Esophagus muscularis mucosa (tissue), 4 donors: ENCODE measurements at regions not wholly inside any gene's neighbourhood (a gene's known extent, or its start where the extent isn't known, plus 50 kb on each side); places are given as distances from the start of the nearest gene placed in this dataset.

Experiments
- DNase-seq: peaks from one replicate; pipeline ENCODE4 v3.0.0-alpha.2; 2017; ENCODE audit errors: extremely low spot score
- H3K27ac ChIP-seq, 4 donors: fragments of 200-600 bp; sonication (generic); replicated peaks in 1 of 4; 1 replicate in 3 of 4; 2 replicates in 1 of 4; pipeline ENCODE4 v1.5.1; 2016 to 2019; ENCODE audit warnings: mild to moderate bottlenecking in 1 of 4
- H3K27me3 ChIP-seq, 4 donors: fragments of 200-600 bp; sonication (generic); one replicate each; pipeline versions ENCODE4 v1.5.1 to v1.6.0; 2016 to 2019
- H3K36me3 ChIP-seq, 4 donors: fragments of 200-600 bp; sonication (generic); one replicate each; pipeline ENCODE4 v1.5.1; 2016 to 2019
- H3K4me1 ChIP-seq, 4 donors: fragments of 200-600 bp; sonication (generic); one replicate each; pipeline ENCODE4 v1.5.1; 2016 to 2019
- H3K4me3 ChIP-seq, 4 donors: fragments of 200-600 bp; sonication (generic); 1 replicate in 2 of 4; 2 replicates in 2 of 4; pipeline ENCODE4 v1.5.1; 2016 to 2019; ENCODE audit warnings: mild to moderate bottlenecking in 4 of 4, moderate library complexity in 1 of 4
- H3K9me3 ChIP-seq, 4 donors: fragments of 200-600 bp; sonication (generic); 1 replicate in 3 of 4; 2 replicates in 1 of 4; pipeline ENCODE4 v1.5.1; 2016 to 2019
- CTCF ChIP-seq, 3 experiments: fragments of 200-600 bp in 2 of 3; fragments of 450-650 bp in 1 of 3; sonication (generic) in 2 of 3; IDR thresholded peaks; one replicate each; pipeline ENCODE4 v1.5.1; 2017 to 2019; ENCODE audit warnings: antibody characterized with exemption in 3 of 3, mild to moderate bottlenecking in 2 of 3, moderate library complexity in 1 of 3
- EP300 ChIP-seq: sonication (generic); formaldehyde crosslinking; IDR thresholded peaks from one replicate; pipeline ENCODE4 v1.6.1; 2017; ENCODE audit warnings: antibody characterized with exemption
- POLR2A ChIP-seq: fragments of 450-650 bp; IDR thresholded peaks from one replicate; pipeline ENCODE4 v1.6.1; 2017; ENCODE audit warnings: antibody characterized with exemption, moderate library complexity, mild to moderate bottlenecking, low read depth
- POLR2AphosphoS5 ChIP-seq, 2 donors: sonication (generic); formaldehyde crosslinking; IDR thresholded peaks; one replicate each; pipeline ENCODE4 v1.6.1; 2017; ENCODE audit warnings: antibody characterized with exemption in 2 of 2
- WGBS: methylation state at CpG from one replicate; pipeline ENCODE4 v1.1.5; 2018; 5-methylcytosine and 5-hydroxymethylcytosine counted together
- intact Hi-C: fragments of 100-400 bp; cut with DNase I; formaldehyde crosslinking; loops from one replicate; pipeline ENCODE4 v1.15.1; 2023

GRCh38 chr9:115790520-115790919 lies 363.1 kb upstream of the PAPPA start:
- Histone ChIP-seq H3K4me1 (no peaks in the 10 kb centered on the region), H3K27me3 (no peaks in the 10 kb centered on the region), H3K36me3 (no peaks in the 10 kb centered on the region), H3K4me3 (no peak overlapping the region), H3K9me3 (no peaks in the 10 kb centered on the region), H3K27ac (no peak overlapping the region)
- intact Hi-C loops: no loop called here
- WGBS: 78% methylated on average over 6 of the region's 6 CpGs
- no peak for TF ChIP-seq POLR2AphosphoS5 (IDR thresholded peaks at IDR 0.05)
- no peak for TF ChIP-seq EP300
- TF ChIP-seq POLR2A: no peak
- no peak for TF ChIP-seq CTCF (IDR thresholded peaks at IDR 0.05)
- DNase-seq: no peak

GRCh38 chr9:115794921-115795475 lies 358.6 kb upstream of the PAPPA start:
- H3K4me1 ChIP-seq: no peaks in the 10 kb centered on the region
- intact Hi-C loops: no loop called here
- WGBS: 67% methylated on average over 1 of the region's 1 CpG
- H3K27me3 ChIP-seq: no peaks in the 10 kb centered on the region
- TF ChIP-seq POLR2A (no peak), CTCF (IDR thresholded peaks at IDR 0.05) (no peak), EP300 (no peak), POLR2AphosphoS5 (IDR thresholded peaks at IDR 0.05) (no peak)
- no peaks in the 10 kb centered on the region for H3K9me3 ChIP-seq
- DNase-seq: no peak
- no peaks in the 10 kb centered on the region for H3K36me3 ChIP-seq
- no peak overlapping the region for H3K4me3 ChIP-seq
- H3K27ac ChIP-seq: no peak overlapping the region

- Histone ChIP-seq H3K4me3 (no peak overlapping the region), H3K9me3 (no peaks in the 10 kb centered on the region), H3K4me1 (no peaks in the 10 kb centered on the region), H3K27ac (no peak overlapping the region), H3K36me3 (no peaks in the 10 kb centered on the region), H3K27me3 (no peaks in the 10 kb centered on the region)
- DNase-seq: no peak
- TF ChIP-seq POLR2AphosphoS5 (IDR thresholded peaks at IDR 0.05) (no peak), EP300 (no peak), POLR2A (no peak), CTCF (IDR thresholded peaks at IDR 0.05) (no peak)
- intact Hi-C loops: no loop called here
- 48% methylated on average over 1 of the region's 1 CpG for WGBS
Measured at GRCh38 chr9:115799734-115800133, 353.9 kb upstream of the PAPPA start.

GRCh38 chr9:115804206-115804605 lies 349.4 kb upstream of the PAPPA start:
- Histone ChIP-seq H3K9me3 (no peaks in the 10 kb centered on the region), H3K4me1 (no peaks in the 10 kb centered on the region), H3K4me3 (no peak overlapping the region), H3K27ac (no peak overlapping the region), H3K27me3 (no peaks in the 10 kb centered on the region), H3K36me3 (no peaks in the 10 kb centered on the region)
- no peak for DNase-seq
- intact Hi-C loops: no loop called here
- WGBS: 78% methylated on average over 3 of the region's 3 CpGs
- TF ChIP-seq POLR2A: no peak
- no peak for TF ChIP-seq CTCF (IDR thresholded peaks at IDR 0.05)
- TF ChIP-seq POLR2AphosphoS5 (IDR thresholded peaks at IDR 0.05): no peak
- TF ChIP-seq EP300: no peak

- Histone ChIP-seq H3K36me3 (no peaks in the 10 kb centered on the region), H3K4me3 (no peak overlapping the region), H3K27ac (no peak overlapping the region), H3K9me3 (no peaks in the 10 kb centered on the region), H3K27me3 (no peaks in the 10 kb centered on the region), H3K4me1 (no peaks in the 10 kb centered on the region)
- 65% methylated on average over 2 of the region's 2 CpGs for WGBS
- TF ChIP-seq POLR2A (no peak), CTCF (IDR thresholded peaks at IDR 0.05) (no peak), EP300 (no peak), POLR2AphosphoS5 (IDR thresholded peaks at IDR 0.05) (no peak)
- intact Hi-C loops: no loop called here
- DNase-seq: no peak
Measured at GRCh38 chr9:115808108-115808507, 345.5 kb upstream of the PAPPA start.
